Keratinocyte (primary cell): ENCODE measurements at regions not wholly inside any gene's neighbourhood (a gene's known extent, or its start where the extent isn't known, plus 50 kb on each side); places are given as distances from the start of the nearest gene placed in this dataset.
"Not testable (repeated sequence)": the region's sequence is repeated elsewhere in the genome, so short reads cannot be mapped to it uniquely, and the experiment has no call there.

Experiments used
- DNase-seq: peaks from one replicate; pipeline ENCODE4 v3.0.0-alpha.2; 2011; ENCODE audit warnings: low read depth, missing footprints, low spot score
- FAIRE-seq: peaks from 2 replicates; lab custom pipeline; 2011; peaks lifted over from hg19 to GRCh38; lab: Jason Lieb, UNC
- H2AFZ ChIP-seq: 2 replicates; pipeline ENCODE4 v1.6.0; 2012; ENCODE audit warnings: low read length, control low read depth, inconsistent platforms; ENCODE audit not compliant: control insufficient read depth
- H3K27ac ChIP-seq: 2 replicates; pipeline ENCODE4 v1.5.1; 2011; ENCODE audit warnings: low read length; ENCODE audit not compliant: control insufficient read depth, insufficient read depth
- H3K27me3 ChIP-seq: 3 replicates; pipeline ENCODE4 v1.6.0; 2011; ENCODE audit warnings: low read length; ENCODE audit not compliant: control insufficient read depth, insufficient read depth; ENCODE audit errors: extremely low read depth
- H3K36me3 ChIP-seq, 2 experiments: 2 replicates in 1 of 2; 3 replicates in 1 of 2; pipeline ENCODE4 v1.5.1; 2011; ENCODE audit warnings: low read length in 2 of 2, mild to moderate bottlenecking in 1 of 2; ENCODE audit not compliant: control insufficient read depth in 2 of 2, insufficient read depth in 2 of 2; ENCODE audit errors: extremely low read depth in 1 of 2
- H3K4me1 ChIP-seq: 3 replicates; pipeline ENCODE4 v1.5.1; 2011; ENCODE audit warnings: low read length; ENCODE audit not compliant: control insufficient read depth, insufficient read depth; ENCODE audit errors: extremely low read depth
- H3K4me2 ChIP-seq: 3 replicates; pipeline ENCODE4 v1.6.0; 2011; ENCODE audit warnings: low read depth, low read length; ENCODE audit not compliant: control insufficient read depth, insufficient read depth; ENCODE audit errors: extremely low read depth
- H3K4me3 ChIP-seq, 3 experiments: fragments of 200-600 bp in 1 of 3; sonication (generic) in 1 of 3; 2 replicates in 2 of 3; 3 replicates in 1 of 3; pipeline ENCODE4 v1.5.1; 2011 to 2016; ENCODE audit warnings: low read length in 3 of 3, mild to moderate bottlenecking in 3 of 3, control low read depth in 2 of 3, inconsistent platforms in 1 of 3, low read depth in 1 of 3, mixed read lengths in 1 of 3, mixed run types in 1 of 3, moderate library complexity in 1 of 3; ENCODE audit not compliant: control insufficient read depth in 2 of 3, insufficient read depth in 2 of 3; ENCODE audit errors: extremely low read depth in 1 of 3
- H3K79me2 ChIP-seq: 2 replicates; pipeline ENCODE4 v1.6.0; 2012; ENCODE audit warnings: low read length; ENCODE audit not compliant: control insufficient read depth, insufficient read depth
- H3K9ac ChIP-seq: 3 replicates; pipeline ENCODE4 v1.6.0; 2011; ENCODE audit warnings: low read length; ENCODE audit not compliant: control insufficient read depth, insufficient read depth; ENCODE audit errors: extremely low read depth
- H3K9me1 ChIP-seq: 3 replicates; pipeline ENCODE4 v1.6.0; 2011; ENCODE audit warnings: low read length; ENCODE audit not compliant: control insufficient read depth, insufficient read depth; ENCODE audit errors: extremely low read depth
- H3K9me3 ChIP-seq: 2 replicates; pipeline ENCODE4 v1.5.1; 2012; ENCODE audit warnings: low read depth, low read length; ENCODE audit not compliant: control insufficient read depth
- H4K20me1 ChIP-seq: 3 replicates; pipeline ENCODE4 v1.6.0; 2011; ENCODE audit warnings: low read length; ENCODE audit not compliant: control insufficient read depth, insufficient read depth; ENCODE audit errors: extremely low read depth
- dilution Hi-C: fragments of 300-500 bp; cut with MboI; formaldehyde crosslinking; loops from one replicate; pipeline ENCODE4 v1.7.0; 2020; ENCODE audit warnings: low sequenced_read_pairs; ENCODE audit not compliant: extremely low pct_ligation_motif_present

GRCh38 chr16:29136916-29137315, 152.1 kb downstream of the LAT start:
- H3K9ac ChIP-seq, H2AFZ ChIP-seq, H3K79me2 ChIP-seq, FAIRE-seq, DNase-seq, H4K20me1 ChIP-seq, H3K27me3 ChIP-seq, dilution Hi-C loops, H3K4me1 ChIP-seq, H3K36me3 ChIP-seq, H3K27ac ChIP-seq, H3K9me1 ChIP-seq, H3K4me3 ChIP-seq, H3K9me3 ChIP-seq, H3K4me2 ChIP-seq: not testable (repeated sequence)

- H3K4me1 ChIP-seq, dilution Hi-C loops, H3K4me2 ChIP-seq, H3K27ac ChIP-seq, FAIRE-seq, H3K4me3 ChIP-seq, H3K9me3 ChIP-seq, H3K27me3 ChIP-seq, H4K20me1 ChIP-seq, H3K36me3 ChIP-seq, H2AFZ ChIP-seq, H3K9ac ChIP-seq, H3K9me1 ChIP-seq, H3K79me2 ChIP-seq, DNase-seq: not testable (repeated sequence)
Measured at GRCh38 chr16:29136046-29136696, 151.3 kb downstream of the LAT start.

- H3K9ac ChIP-seq, H3K4me2 ChIP-seq, H3K4me1 ChIP-seq, H3K36me3 ChIP-seq, H2AFZ ChIP-seq, H3K4me3 ChIP-seq, dilution Hi-C loops, H3K27ac ChIP-seq, H4K20me1 ChIP-seq, H3K79me2 ChIP-seq, FAIRE-seq, H3K9me3 ChIP-seq, DNase-seq, H3K9me1 ChIP-seq: not testable (repeated sequence)
- H3K27me3 ChIP-seq = peaks cover 18% of the 10 kb centered on the region
Measured at GRCh38 chr16:29135098-29135497, 150.2 kb downstream of the LAT start.

GRCh38 chr16:29133681-29134430, 149.0 kb downstream of the LAT start:
- H4K20me1 ChIP-seq, H3K79me2 ChIP-seq, H3K27ac ChIP-seq, H3K9me1 ChIP-seq, H3K4me1 ChIP-seq, H3K4me3 ChIP-seq, H3K4me2 ChIP-seq, DNase-seq, H3K9ac ChIP-seq, H3K36me3 ChIP-seq, H2AFZ ChIP-seq, FAIRE-seq, dilution Hi-C loops, H3K9me3 ChIP-seq: not testable (repeated sequence)
- H3K27me3 ChIP-seq = peaks cover 30% of the 10 kb centered on the region

- H3K4me1 ChIP-seq, H4K20me1 ChIP-seq, dilution Hi-C loops: not testable (repeated sequence)
Measured at GRCh38 chr16:29132869-29133268, 148.0 kb downstream of the LAT start.

More at GRCh38 chr16:29132869-29133268, 148.0 kb downstream of the LAT start:
- not testable (repeated sequence) for H3K9me1 ChIP-seq, H3K79me2 ChIP-seq, DNase-seq, H3K36me3 ChIP-seq, H3K27ac ChIP-seq, H2AFZ ChIP-seq, H3K4me3 ChIP-seq, H3K9me3 ChIP-seq, H3K4me2 ChIP-seq, H3K9ac ChIP-seq
- peaks cover 30% of the 10 kb centered on the region for H3K27me3 ChIP-seq
- FAIRE-seq = peak; percentile 26
